GM12878 (cell line): ENCODE measurements at regions not wholly inside any gene's neighbourhood (a gene's known extent, or its start where the extent isn't known, plus 50 kb on each side); places are given as distances from the start of the nearest gene placed in this dataset.

Source experiments
- EED ChIP-seq: sonication (generic); IDR thresholded peaks from 2 replicates; pipeline ENCODE4 v1.6.1; 2016; ENCODE audit warnings: antibody characterized with exemption, low read depth
- EZH2 ChIP-seq: IDR thresholded peaks from 2 replicates; pipeline ENCODE4 v1.6.1; 2012; ENCODE audit warnings: low read depth, mild to moderate bottlenecking, control low read depth, inconsistent platforms, low read length, borderline replicate concordance; ENCODE audit not compliant: control insufficient read depth
- JUND ChIP-seq: IDR thresholded peaks from 2 replicates; pipeline ENCODE4 v1.6.1; 2012; ENCODE audit warnings: low read depth, mild to moderate bottlenecking, low read length, improper control_type of control experiment, moderate library complexity
- POLR2AphosphoS5 ChIP-seq: IDR thresholded peaks from 2 replicates; pipeline ENCODE4 v1.6.1; 2011; ENCODE audit warnings: mild to moderate bottlenecking, low read length, inconsistent platforms
- SMC3 ChIP-seq: IDR thresholded peaks from 2 replicates; pipeline ENCODE4 v1.6.1; 2011; ENCODE audit warnings: low read length, improper control_type of control experiment, borderline replicate concordance
- TF ChIP-seq, protein P1 (sequence below), 3 experiments: IDR thresholded peaks in 2 of 3; conservative IDR thresholded peaks in 1 of 3; 2 replicates each; pipeline ENCODE4 v1.5.1; 2011; ENCODE audit warnings: low read depth in 3 of 3, low read length in 3 of 3, mild to moderate bottlenecking in 3 of 3, control low read depth in 2 of 3, moderate library complexity in 2 of 3, inconsistent platforms in 1 of 3, mixed read lengths in 1 of 3; ENCODE audit not compliant: control insufficient read depth in 2 of 3, insufficient read depth in 1 of 3; ENCODE audit errors: extremely low read depth in 1 of 3

DNA sequence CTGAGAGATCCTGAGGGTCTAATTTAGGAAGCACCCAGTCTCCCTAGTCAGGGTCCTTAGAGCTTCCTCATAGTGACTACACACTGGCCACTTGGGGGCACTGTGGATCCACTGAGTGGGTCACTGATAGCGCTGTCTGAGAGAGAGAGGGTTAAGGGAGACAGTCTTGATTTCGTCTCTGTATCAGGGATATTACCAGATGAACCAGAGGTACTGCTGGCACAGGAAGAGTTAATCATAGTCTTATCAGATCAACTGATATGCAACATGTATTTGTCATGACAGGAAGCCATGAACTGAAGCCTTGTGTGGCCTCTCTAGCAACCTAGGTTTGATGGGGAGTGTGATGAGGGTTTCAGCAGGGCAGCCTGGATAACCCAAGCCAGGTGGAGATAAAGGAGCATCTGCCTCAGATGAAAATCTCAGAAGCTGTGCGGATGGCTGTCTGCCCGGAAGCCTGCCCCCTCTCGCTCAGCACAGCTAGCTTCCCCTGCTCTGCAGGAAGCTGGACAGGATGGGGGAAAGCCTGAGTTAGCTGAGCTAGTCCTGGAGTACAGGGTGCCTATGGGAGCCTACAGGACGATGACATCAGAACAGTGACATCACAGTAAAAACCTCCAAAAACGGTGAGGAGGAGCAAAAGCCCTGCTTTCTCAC, 214.0 kb upstream of the PRSS1 start:
- TF ChIP-seq, protein P1, sequence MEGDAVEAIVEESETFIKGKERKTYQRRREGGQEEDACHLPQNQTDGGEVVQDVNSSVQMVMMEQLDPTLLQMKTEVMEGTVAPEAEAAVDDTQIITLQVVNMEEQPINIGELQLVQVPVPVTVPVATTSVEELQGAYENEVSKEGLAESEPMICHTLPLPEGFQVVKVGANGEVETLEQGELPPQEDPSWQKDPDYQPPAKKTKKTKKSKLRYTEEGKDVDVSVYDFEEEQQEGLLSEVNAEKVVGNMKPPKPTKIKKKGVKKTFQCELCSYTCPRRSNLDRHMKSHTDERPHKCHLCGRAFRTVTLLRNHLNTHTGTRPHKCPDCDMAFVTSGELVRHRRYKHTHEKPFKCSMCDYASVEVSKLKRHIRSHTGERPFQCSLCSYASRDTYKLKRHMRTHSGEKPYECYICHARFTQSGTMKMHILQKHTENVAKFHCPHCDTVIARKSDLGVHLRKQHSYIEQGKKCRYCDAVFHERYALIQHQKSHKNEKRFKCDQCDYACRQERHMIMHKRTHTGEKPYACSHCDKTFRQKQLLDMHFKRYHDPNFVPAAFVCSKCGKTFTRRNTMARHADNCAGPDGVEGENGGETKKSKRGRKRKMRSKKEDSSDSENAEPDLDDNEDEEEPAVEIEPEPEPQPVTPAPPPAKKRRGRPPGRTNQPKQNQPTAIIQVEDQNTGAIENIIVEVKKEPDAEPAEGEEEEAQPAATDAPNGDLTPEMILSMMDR (IDR thresholded peaks at IDR 0.05 in 2 of 3, conservative IDR thresholded peaks at IDR 0.05 in 1 of 3; ENCODE audit: control insufficient read depth in 2 of 3, extremely low read depth in 1 of 3, insufficient read depth in 1 of 3, low read depth in 3 of 3, low read length in 3 of 3), result peak; percentile 74 to 84 (median 84)
- TF ChIP-seq JUND (no peak), SMC3 (peak; percentile 51), POLR2AphosphoS5 (no peak), EZH2 (no peak), EED (no peak)
